GM19240 (cell line): ENCODE measurements at regions not wholly inside any gene's neighbourhood (a gene's known extent, or its start where the extent isn't known, plus 50 kb on each side); places are given as distances from the start of the nearest gene placed in this dataset.

Experiments
- DNase-seq: peaks from one replicate; pipeline ENCODE4 v3.0.0; 2011; ENCODE audit warnings: low spot score; ENCODE audit not compliant: insufficient read length

DNA sequence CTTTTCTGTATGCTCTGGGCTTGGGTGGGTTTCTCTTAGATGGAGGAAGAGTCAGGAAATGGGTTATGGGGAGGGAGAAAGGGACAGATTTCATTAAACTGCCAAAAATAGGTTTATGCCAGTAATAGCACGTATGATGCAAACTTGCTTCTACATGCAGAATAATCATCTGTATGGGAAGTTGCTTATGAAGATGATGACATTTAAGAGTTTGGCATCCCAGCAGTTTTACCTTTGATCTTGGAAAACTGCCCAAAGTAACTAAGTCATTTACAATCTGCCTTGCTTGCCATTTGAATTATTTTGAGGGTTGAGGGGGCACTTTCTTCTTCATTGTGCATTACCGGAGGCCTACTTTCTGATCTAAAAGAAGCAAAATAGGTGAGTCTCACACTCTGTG is 282.9 kb upstream of the ANKRD55 start:
- no peak for DNase-seq

DNA sequence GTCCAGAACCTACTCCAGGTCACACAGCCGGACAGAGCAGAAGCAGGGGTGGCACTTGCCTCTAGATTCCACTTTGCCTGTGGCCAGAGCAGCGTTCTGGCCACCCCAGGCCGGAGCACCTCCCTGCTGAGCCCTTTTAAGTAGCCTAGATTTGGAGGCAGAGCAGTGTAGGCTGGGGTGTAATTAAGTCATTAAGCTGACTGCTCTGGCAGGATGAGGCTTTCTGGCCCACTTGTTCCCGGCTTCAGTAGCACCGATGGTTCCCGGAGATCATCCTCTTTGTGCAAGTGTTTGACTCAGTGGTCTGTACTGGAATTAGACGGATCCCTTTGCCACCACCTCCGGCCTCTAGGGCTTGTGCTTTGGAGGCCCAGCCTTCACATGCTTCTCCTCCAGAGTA is 281.9 kb upstream of the ANKRD55 start:
- no peak for DNase-seq

DNA sequence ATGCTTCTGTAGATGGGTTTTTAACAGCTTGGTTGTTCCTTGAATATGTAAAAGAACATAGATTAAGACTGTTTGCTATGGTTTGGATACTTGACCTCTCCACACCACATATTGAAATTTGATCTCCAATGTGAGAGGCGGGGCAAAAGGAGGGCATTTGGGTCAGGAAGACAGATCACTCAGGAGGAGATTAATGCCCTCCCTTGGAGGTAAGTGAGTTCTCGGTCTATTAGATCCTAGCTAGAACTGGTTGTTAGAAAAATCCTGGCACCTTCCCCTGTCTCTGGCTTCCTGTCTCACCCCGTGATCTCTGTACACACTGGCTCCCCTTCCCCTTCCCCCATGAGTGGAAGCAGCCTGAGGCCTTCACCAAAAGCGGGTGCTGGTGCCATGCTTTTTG is 281.1 kb upstream of the ANKRD55 start:
- DNase-seq = no peak

DNA sequence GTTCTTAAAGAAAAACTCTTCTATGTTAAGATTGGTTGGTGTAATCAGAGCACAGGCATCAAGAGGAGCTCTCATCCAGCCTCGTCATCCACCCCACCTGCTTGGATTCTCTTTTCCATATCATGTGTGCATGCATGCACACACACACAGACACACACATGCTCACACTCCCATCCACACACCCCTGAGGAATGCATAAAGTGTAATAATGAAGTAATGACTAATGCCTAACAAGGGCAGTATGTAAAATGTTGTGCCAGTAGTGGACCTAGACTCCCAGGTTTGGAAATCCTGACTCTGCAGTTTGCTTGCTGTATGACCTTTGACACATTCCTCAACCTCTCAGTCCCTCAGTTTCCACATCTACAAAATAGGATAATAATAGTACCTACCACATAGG is 280.0 kb upstream of the ANKRD55 start:
- no peak for DNase-seq

DNA sequence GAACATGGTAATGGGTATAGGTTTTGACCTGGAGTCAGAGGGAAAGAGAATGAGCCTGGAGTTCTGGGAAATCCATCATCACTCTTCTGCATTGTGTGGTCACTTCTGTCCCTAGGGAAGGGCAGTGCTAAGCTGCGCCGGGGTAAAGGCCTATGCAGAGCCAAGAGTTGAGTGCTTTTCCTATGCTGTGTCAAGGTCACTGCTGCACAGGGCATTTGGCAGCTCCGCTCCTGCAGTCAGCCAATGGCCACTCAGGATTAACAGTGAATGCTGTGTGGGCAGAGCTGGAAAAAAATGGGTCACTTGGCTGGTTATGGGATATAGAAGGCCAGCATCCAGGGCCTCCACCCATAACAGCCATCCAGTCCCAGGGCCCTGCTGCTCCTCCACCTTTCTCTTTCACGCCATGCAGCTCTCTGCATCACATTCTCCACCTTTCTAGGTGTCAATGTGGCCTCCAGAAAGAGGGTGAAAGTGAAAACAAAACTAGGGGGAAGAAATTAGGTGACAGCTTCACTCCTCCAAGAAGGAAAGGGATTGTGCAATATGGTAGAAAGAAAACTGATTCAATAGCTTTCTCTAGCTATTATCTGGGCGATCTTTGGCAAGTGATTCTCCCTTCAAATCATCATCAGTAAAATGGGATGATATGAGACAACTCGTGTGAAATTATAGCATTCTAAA is 279.3 kb upstream of the ANKRD55 start:
- DNase-seq = no peak

DNA sequence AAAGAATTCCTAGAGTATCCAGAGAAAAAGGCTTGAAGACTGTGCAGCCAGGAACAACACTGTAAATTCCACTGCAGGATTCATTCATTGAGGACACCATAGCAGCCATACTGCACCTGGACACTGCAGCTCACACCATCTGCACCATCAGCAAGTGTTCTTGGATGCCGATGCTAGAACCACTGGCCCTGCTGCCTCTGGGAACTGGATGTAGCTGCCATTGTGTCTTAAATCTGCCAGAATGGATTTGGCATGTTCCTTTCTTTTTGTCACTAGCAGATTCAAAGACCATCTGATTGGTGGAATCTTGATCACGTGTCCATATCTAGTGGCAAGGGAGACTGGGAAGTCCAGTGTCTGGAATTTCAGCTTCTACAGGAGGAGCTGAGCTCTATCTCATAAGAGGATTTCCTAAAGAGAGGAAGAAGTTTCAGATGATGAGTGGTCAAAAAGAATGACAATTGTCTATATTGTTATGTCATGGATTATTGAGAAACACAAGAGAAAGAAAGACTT is 278.3 kb upstream of the ANKRD55 start:
- DNase-seq = no peak

DNA sequence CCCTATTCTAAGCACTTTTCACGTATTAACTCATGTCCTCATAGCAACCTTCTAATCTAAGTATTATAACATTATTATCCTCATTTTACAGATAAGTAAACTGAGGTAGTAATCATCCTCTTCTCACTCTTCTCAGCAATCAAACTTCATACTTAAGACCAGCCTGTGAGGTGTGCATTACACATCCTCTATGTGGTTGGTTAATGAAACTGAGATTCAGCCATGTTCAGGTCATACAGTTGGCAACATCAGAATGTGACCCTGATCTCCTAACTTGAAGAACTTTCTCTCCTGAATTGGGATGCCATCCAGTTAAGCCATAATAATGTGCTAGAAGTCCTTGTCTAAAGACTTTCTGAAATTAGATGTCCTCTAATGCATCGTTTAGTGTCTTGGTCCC is 275.1 kb upstream of the ANKRD55 start:
- DNase-seq = no peak

DNA sequence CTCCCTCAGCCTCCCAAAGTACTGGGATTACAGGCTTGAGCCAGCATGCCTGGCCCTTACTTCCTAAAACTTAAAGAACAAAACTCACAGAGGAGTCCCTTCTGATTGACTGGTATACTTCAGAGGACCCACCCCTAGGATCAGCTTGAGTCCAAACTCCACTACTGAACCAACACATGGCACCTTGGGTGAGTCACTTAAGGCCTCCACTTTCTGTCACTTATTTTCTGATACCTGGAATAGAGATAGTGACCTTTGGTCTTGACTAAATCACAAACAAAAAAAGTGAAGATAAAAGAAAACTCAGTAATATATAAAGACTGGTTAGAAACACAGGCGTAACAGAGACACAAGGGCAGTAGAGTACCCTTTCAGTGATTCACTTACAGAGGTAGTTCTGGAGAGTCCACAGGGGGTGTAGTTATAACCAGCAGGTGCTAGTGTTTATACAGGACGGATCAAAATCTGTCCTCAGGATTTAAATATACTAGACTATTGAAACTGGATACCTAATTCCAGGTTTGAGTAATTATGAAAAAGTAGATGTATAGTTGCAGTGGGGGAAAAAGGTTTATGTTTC is 274.3 kb upstream of the ANKRD55 start:
- DNase-seq = no peak

DNA sequence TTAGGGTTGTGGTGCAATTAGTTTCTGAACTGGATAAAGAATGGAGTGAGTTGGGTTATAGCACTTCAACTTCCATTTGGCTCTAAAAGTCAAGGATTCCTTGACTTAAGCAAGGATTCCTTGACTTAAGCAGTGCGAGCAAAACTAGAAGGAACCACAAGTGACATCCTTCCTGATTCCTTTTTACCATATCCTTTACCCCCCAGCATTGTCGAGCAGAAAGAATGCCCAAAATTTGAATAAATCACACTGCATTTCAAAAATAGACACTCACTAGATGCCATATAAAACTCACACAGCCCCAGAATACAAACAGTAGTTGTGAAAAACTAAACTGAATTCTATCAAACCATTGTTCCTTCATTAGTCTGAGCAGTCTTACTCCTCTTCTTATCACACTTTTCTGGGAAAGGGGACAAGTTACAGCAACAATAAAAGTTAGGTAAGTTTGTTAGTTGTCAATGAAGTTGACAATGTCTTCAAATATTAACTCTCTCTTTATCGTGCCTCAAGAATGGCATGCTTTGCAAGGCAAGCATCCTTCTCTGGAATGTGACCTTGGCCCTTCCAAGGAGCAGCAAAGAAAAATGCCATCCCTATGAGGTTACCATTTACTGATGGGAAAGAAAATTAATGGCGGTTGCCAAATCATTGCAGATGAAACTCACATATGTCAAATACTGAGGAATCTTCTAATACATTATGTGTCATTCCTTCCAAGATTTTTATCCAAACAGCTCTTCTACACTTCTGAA is 273.3 kb upstream of the ANKRD55 start:
- no peak for DNase-seq

DNA sequence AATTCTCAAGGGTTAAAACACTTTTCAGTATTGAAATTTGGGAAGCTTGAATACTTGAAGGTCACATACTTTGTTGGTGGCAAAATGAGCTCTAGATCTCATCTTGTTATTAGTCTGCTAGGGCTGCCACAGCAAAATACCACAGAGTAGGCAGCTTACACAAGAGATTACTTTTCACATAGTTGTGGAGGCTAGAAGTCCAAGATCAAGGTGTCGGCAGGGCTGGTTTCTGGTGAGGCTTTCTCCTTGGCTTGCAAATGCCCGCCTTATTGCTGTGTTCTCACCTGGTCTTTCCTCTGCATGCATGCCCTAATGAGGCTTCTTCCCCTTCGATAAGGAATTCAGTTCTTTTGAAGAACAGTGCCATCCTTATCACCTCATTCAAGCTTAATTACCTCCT is 270.8 kb upstream of the ANKRD55 start:
- no peak for DNase-seq

DNA sequence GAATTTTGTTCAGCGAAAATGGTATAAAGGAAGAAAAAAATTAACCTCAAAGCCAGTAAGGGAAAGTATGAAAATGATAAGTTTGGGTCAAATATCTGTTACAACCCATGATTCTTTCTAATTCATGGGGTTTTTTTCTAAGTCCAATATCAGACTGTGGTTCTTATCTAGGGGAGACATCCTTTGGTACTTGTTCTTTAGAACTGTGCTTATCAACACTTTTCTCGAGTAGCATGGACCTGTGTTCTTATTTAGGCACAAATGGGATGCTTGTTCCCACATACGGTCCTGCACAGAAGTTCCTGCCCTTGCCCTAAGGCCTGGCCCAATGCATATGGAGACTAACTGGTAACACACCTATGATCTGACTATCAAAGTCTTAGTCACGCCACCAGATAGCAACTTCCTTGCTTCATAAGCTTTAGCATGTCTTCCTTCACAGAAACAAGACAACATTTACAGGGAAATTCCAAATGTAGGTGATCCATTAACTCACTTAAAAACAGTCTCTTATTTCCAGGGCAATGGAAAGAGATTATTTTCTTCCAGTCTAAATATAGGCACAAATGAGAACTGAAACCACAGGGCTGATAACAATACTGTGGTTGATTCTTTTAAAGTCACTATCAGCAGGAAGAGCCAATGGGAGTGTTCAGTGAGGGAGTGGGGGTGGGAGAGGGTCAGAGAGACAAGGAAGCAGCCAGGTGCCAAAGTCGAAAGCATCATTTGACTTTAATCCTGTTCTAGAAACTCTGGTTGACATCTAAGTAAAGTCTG is 268.8 kb upstream of the ANKRD55 start:
- DNase-seq = no peak

DNA sequence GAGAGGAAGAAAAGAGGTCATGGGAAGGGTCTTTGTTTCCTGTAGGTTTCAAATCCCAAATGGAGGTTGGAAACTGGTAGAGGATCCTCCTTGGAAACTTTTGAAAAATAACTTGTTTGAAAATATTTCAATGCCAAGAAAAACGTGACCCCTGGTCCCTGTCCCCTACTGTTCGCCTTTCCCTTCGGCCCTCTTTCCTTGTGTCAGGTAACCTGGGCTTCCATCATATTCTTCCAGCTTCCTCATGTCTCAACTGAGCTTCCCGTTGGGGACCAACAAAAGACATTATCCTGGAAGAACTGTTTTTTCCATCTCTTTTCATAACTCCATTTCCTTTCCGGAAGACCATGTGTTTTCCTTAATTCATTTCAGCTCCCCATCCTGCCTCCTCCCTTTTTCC is 266.8 kb upstream of the ANKRD55 start:
- no peak for DNase-seq

DNA sequence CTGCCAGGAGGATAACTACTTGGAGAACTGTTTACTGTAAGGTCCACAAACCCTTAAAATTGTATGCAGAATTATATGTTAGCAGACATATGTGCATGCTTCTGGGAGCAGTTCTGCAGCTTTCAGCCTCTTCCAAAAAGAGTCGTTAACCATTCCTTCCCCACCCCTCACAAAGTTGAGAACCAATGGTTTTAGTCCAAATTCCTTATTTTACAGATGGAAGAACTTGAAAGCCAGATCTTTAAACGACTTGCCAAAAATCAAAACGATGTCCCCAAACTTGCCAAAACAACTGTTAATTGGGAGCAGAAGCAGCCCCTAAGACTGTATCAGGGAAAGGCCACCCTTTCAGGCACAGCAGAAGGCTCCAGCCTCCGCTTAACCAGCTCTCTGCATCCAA is 266.4 kb upstream of the ANKRD55 start:
- no peak for DNase-seq

DNA sequence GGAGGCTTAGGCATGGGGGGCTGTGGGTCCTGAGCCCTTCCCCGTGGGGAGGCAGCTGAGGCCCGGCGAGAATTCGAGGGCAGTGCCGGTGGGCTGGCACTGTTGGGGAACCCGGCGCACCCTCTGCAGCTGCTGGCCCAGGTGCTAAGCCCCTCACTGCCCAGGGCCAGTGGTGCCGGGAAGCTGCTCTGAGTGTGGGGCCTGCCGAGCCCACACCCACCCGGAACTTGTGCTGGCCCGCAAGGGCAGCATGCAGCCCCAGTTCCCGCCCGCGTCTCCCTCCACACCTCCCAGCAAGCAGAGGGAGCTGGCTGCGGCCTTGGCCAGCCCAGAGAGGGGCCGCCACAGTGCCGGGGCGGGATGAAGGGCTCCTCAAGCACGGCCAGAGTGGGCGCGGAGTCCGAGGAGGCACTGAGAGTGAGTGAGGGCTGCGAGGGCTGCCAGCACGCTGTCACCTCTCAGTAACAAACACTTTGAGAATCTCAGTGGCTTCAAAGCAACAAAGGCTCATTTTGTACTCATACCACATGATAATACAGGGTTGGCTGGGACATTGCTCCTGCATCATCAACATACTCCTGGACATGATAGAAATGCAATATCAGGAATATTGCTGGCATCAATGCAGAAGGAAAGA is 265.7 kb upstream of the ANKRD55 start:
- no peak for DNase-seq

DNA sequence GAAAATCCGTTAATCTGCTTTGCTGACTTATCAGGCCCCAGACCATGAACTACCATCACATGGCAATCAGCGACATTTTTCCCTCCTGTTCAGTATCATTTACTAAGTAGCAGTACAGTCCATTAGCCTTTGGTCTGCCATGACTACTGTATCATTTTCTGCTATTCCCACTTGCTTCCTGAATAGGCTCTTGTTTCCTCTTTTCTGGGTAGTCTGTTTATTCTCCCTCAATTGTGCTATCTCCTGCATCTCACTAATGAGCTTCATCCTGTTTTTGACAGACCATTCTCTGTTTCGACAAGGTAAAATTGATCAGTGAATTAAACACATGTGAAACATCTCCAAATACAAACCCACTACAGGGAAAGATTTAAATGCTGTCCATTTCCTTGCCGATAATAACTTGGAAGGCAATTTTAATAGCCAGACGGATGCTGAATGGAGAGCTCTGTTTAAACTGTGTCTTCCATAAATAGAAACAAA is 263.5 kb upstream of the ANKRD55 start:
- DNase-seq = no peak

DNA sequence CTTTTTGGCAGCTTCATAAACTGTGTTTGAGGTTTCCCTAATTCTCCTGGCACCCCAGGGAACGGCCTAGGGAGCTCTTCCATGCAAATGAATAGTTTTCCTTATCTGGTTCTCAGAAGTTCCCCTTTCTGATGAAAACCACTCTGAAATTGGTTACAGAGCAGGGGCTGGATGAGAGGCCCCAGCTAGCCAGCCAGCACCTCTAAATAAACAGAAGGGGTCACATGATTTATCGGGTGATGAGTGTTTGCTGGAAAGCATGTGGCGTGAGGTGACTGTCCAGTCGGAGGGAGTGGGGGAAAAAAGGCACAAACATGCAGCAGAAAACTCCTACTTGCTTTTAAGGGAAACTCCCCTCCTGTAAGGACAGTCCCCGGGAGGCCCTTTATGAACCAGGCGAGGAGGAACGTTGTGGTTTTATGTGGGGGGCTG is 261.2 kb upstream of the ANKRD55 start:
- no peak for DNase-seq

DNA sequence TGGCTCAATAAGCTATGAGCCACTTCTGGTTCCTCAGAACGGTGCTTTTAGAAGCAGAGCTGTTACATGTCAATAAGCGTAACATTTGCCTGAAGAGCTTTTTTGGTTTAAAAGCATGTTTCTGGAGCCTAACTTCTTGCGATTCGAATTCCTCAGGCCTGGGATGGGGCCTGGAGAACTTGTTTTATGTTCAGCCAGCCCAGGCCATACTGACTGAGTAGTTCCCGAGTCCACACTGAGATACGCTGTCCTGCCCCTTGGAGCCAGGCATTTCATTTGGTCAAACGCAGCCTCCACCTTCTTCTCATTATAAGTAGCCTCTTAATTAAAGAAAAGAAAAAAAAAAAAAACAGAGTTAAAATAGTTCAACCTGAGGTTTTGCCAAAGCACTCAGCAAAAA is 260.6 kb upstream of the ANKRD55 start:
- no peak for DNase-seq

DNA sequence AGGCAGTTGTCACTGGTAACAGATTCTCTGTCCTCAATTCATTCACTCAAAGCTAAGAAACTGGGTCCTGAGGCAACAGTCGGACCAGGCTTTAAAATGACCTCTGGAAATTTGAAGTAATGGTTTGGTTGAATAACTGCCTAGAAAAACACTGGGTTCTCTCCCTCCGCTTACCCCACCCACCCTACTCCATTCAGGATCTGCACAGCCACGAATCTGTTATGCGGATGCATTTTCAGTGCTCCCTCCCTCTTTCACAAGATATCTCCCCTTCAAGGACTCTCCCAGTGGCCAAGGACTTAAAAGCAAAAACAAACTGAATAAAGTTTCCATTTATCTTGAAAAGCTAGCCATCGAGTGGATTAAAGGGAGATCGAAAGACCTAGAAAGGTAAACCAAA is 260.2 kb upstream of the ANKRD55 start:
- DNase-seq = no peak

DNA sequence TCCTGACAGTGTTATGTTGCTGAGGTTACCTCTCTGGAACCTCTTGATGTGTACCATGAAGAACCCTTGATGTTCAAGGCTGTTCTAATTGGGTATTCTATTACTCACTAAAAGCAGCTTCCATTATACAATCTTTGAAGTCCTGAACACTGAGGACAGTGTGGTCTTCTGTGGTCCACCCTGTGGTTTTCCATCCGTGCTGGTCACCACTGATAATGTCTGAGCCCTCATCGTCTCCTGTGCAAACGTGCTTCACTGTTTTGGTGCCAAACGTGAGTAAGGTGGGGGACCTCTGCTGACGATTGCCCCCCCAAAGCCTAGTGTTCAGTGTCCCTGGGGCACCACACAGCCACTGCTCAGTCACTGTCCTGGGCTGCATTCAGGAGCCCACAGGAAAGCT is 259.7 kb upstream of the ANKRD55 start:
- DNase-seq = no peak

DNA sequence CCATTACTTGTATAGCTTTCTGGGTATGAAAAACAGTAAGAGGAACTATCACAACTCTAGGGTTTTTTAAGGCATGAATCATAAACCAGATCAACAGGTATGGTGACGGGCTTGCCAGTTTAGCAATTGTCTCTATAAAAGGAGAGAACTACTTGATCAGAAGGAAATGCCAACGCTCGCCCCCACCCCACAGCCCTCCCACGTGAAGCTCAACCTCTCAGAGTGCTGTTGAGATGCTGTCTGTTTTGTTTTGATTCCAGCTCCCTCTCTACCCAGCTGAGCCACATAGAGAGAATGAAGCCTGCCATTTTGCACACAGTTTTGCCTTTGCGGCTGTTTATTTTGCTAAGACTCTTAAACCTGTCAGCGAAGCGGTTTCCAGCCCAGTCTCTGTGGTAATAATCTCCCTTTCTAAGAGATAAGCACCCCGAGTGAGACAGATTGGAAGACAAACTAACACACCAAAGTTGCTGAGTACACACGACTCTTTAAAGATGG is 257.9 kb upstream of the ANKRD55 start:
- no peak for DNase-seq

DNA sequence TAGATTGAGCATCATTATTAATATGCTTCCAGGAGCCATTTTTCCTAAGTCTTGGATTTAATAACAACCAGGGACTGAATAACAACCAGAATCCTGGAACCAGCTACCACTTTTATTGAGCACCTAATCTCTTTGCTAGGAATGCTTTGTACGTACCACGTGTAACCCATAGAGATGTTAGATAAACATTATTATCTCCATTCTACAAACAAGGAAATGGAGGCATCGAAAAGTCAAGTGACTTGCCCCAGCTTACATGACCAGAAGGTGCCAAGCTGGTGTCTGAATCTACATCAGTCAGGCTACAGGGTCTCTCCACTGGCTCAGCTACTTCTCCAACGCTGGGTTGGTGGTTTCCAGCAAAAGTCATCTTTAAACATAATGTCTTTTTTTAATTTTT is 256.1 kb upstream of the ANKRD55 start:
- DNase-seq = no peak
